Kidney epithelial cell (primary cell): ENCODE measurements at regions not wholly inside any gene's neighbourhood (a gene's known extent, or its start where the extent isn't known, plus 50 kb on each side); places are given as distances from the start of the nearest gene placed in this dataset.

Source experiments
- DNase-seq: peaks from one replicate; pipeline ENCODE4 v3.0.0-alpha.2; 2010; ENCODE audit warnings: low read depth
- H3K27me3 ChIP-seq: 2 replicates; pipeline ENCODE4 v1.6.0; 2011; ENCODE audit warnings: low read length; ENCODE audit not compliant: control insufficient read depth, insufficient read depth
- H3K36me3 ChIP-seq: 2 replicates; pipeline ENCODE4 v1.5.1; 2011; ENCODE audit warnings: low read length; ENCODE audit not compliant: control insufficient read depth, insufficient read depth
- H3K4me3 ChIP-seq: 2 replicates; pipeline ENCODE4 v1.5.1; 2011; ENCODE audit warnings: low read depth, mild to moderate bottlenecking, control low read depth, low read length
- TF ChIP-seq, protein P1 (sequence below): IDR thresholded peaks from 2 replicates; pipeline ENCODE4 v1.5.1; 2011; ENCODE audit warnings: mild to moderate bottlenecking, moderate library complexity, low read length, control low read depth, inconsistent platforms; ENCODE audit not compliant: insufficient read depth, poor library complexity, severe bottlenecking

- no peak for DNase-seq
- Histone ChIP-seq H3K4me3 (no peak overlapping the region), H3K27me3 (no peaks in the 10 kb centered on the region), H3K36me3 (no peaks in the 10 kb centered on the region)
- TF ChIP-seq, protein P1, sequence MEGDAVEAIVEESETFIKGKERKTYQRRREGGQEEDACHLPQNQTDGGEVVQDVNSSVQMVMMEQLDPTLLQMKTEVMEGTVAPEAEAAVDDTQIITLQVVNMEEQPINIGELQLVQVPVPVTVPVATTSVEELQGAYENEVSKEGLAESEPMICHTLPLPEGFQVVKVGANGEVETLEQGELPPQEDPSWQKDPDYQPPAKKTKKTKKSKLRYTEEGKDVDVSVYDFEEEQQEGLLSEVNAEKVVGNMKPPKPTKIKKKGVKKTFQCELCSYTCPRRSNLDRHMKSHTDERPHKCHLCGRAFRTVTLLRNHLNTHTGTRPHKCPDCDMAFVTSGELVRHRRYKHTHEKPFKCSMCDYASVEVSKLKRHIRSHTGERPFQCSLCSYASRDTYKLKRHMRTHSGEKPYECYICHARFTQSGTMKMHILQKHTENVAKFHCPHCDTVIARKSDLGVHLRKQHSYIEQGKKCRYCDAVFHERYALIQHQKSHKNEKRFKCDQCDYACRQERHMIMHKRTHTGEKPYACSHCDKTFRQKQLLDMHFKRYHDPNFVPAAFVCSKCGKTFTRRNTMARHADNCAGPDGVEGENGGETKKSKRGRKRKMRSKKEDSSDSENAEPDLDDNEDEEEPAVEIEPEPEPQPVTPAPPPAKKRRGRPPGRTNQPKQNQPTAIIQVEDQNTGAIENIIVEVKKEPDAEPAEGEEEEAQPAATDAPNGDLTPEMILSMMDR = no peak
These were observed 1154.1 kb downstream of the RPIA start for GRCh38 chr2:89845532-89845931.

DNA sequence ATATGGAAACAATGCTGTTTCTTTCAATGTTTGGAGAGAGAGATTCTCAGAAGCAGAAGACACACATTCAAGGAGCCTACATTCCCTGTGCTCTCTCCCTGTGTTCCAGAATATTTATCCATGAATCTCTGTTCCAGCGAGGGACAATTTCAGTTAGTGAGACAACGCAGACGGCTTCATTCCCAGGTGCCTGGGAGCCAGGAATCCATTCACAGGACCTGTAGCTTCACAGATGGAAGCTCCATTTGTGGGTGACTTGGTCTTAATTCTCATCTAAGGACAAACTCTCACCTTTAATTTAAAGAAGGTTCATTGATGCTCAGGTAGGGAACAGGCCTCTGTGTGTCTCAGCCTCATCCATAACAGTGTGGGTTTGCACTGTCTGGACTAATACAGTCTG lies 1156.6 kb downstream of the RPIA start:
- TF ChIP-seq, protein P1 = no peak
- Histone ChIP-seq H3K36me3 (no peaks in the 10 kb centered on the region), H3K27me3 (no peaks in the 10 kb centered on the region), H3K4me3 (no peak overlapping the region)
- no peak for DNase-seq

- no peaks in the 10 kb centered on the region for H3K36me3 ChIP-seq
- TF ChIP-seq, protein P1 = no peak
- DNase-seq = no peak
- H3K27me3 ChIP-seq = no peaks in the 10 kb centered on the region
- H3K4me3 ChIP-seq = no peak overlapping the region
These were observed 1157.4 kb downstream of the RPIA start for GRCh38 chr2:89848763-89849368.

DNA sequence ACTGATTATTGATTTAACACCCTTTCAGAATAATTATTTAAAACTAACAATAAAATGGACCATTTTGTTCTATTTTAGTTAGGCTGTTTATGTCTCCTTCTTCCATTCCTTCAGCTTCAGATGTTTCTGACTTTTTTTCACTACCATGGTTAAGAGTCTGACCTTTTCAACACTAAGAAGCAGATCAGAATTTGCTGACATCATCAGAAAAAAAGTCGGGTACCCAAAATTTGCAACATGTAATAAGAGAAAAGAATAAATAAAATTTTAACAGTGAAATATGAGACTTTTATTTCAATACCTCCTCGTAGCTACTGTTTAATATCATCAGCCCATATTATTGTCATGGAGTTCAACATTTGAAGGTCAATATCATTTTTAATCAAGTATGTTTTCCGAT lies 1158.3 kb downstream of the RPIA start:
- no peaks in the 10 kb centered on the region for H3K36me3 ChIP-seq
- DNase-seq = no peak
- no peaks in the 10 kb centered on the region for H3K27me3 ChIP-seq
- TF ChIP-seq, protein P1 = no peak
- no peak overlapping the region for H3K4me3 ChIP-seq

DNA sequence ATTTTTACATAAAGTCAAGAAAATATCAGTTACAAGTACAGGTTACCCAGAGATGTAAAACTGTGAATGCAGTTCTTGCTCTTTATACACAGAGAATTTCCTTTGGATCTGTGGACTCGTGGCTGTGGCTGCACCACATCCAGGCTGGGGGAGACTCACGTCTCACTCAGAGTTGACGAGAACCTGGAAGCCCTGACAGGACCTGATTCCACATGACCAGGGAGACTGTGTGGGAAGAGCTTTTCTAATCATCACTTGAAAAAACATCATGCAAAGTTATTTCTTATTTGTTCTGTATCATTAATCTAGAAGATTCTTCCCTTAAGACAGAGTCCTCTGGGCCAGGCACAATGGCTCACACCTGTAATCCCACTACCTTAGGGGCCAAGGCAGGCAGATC lies 1159.0 kb downstream of the RPIA start:
- H3K27me3 ChIP-seq = no peaks in the 10 kb centered on the region
- no peaks in the 10 kb centered on the region for H3K36me3 ChIP-seq
- TF ChIP-seq, protein P1 = no peak
- H3K4me3 ChIP-seq = no peak overlapping the region
- DNase-seq = no peak

GRCh38 chr2:89850881-89851582 lies 1159.6 kb downstream of the RPIA start:
- H3K4me3 ChIP-seq = no peak overlapping the region
- H3K36me3 ChIP-seq = no peaks in the 10 kb centered on the region
- no peaks in the 10 kb centered on the region for H3K27me3 ChIP-seq
- no peak for DNase-seq
- TF ChIP-seq, protein P1 = no peak
